CD4-positive, alpha-beta T cell (primary cell): ENCODE measurements at regions not wholly inside any gene's neighbourhood (a gene's known extent, or its start where the extent isn't known, plus 50 kb on each side); places are given as distances from the start of the nearest gene placed in this dataset.

Experiments used
- ATAC-seq: fragments of 200-7000 bp; cut with Tn5 transposase; one replicate; pipeline ENCODE4 v1.10.0; 2022; ENCODE audit warnings: mild to moderate bottlenecking; ENCODE audit not compliant: poor library complexity
- CTCF ChIA-PET: fragments of 350-600 bp; sonication (Branson Sonifier 250); formaldehyde crosslinking; loops from one replicate; lab custom pipeline; 2021; ENCODE audit warnings: antibody characterized with exemption, inconsistent platforms; lab: Charles Lee
- POLR2A ChIA-PET: fragments of 350-600 bp; sonication (Branson Sonifier 250); formaldehyde crosslinking; loops from one replicate; lab custom pipeline; 2021; ENCODE audit warnings: antibody characterized with exemption, inconsistent platforms; lab: Charles Lee
- DNase-seq, 14 experiments: peaks; one replicate each; pipeline ENCODE4 v3.0.0-alpha.2; 2013 to 2020; ENCODE audit warnings: mixed read lengths in 2 of 14
- H3K27ac ChIP-seq, 2 donors: one replicate each; pipeline versions ENCODE4 v1.5.1 to v1.7.0; 2013; ENCODE audit warnings: low read length in 2 of 2, low read depth in 1 of 2, mild to moderate bottlenecking in 1 of 2
- H3K27me3 ChIP-seq, 2 experiments: 1 replicate in 1 of 2; 2 replicates in 1 of 2; pipeline versions ENCODE4 v1.6.1 to v1.7.0; 2013; ENCODE audit warnings: low read length in 2 of 2, control low read depth in 1 of 2, mild to moderate bottlenecking in 1 of 2, moderate library complexity in 1 of 2; ENCODE audit not compliant: insufficient read depth in 2 of 2, control insufficient read depth in 1 of 2
- H3K36me3 ChIP-seq: one replicate; pipeline ENCODE4 v1.6.1; 2013; ENCODE audit warnings: low read length, control low read depth; ENCODE audit not compliant: insufficient read depth
- H3K4me1 ChIP-seq: one replicate; pipeline ENCODE4 v1.6.1; 2013; ENCODE audit warnings: low read length, control low read depth; ENCODE audit not compliant: insufficient read depth
- H3K4me3 ChIP-seq: one replicate; pipeline ENCODE4 v1.5.1; 2013; ENCODE audit warnings: mild to moderate bottlenecking, low read length, moderate library complexity
- H3K9me3 ChIP-seq, 2 experiments: 1 replicate in 1 of 2; 2 replicates in 1 of 2; pipeline versions ENCODE4 v1.6.1 to v1.7.0; 2013; ENCODE audit warnings: low read length in 2 of 2, mild to moderate bottlenecking in 2 of 2, control low read depth in 1 of 2, moderate library complexity in 1 of 2; ENCODE audit not compliant: control insufficient read depth in 1 of 2, insufficient read depth in 1 of 2
- H3K27ac Mint-ChIP-seq: one replicate; pipeline ENCODE4 v1.8.0; 2020; ENCODE audit warnings: mixed read lengths
- H3K27me3 Mint-ChIP-seq: one replicate; pipeline ENCODE4 v1.8.0; 2021; ENCODE audit warnings: mixed read lengths
- H3K36me3 Mint-ChIP-seq: one replicate; pipeline ENCODE4 v1.8.0; 2021; ENCODE audit warnings: low read depth, mixed read lengths
- H3K4me1 Mint-ChIP-seq: one replicate; pipeline ENCODE4 v1.8.0; 2021; ENCODE audit warnings: low read depth, mixed read lengths
- H3K4me3 Mint-ChIP-seq: one replicate; pipeline ENCODE4 v1.8.0; 2020; ENCODE audit warnings: mild to moderate bottlenecking, mixed read lengths
- H3K9me3 Mint-ChIP-seq: one replicate; pipeline ENCODE4 v1.8.0; 2020; ENCODE audit warnings: mixed read lengths
- intact Hi-C, 2 experiments: fragments of 100-400 bp; cut with DNase I in 1 of 2; cut with micrococcal nuclease in 1 of 2; formaldehyde crosslinking; loops; one replicate each; pipeline versions ENCODE4 v1.15.1 to v1.9.0; 2023 to 2025; cut with DNase I, micrococcal nuclease
- TF ChIP-seq, protein P1 (sequence below): fragments of 200-600 bp; IDR thresholded peaks from one replicate; pipeline ENCODE4 v1.8.0; 2022; ENCODE audit warnings: antibody characterized with exemption, mild to moderate bottlenecking

DNA sequence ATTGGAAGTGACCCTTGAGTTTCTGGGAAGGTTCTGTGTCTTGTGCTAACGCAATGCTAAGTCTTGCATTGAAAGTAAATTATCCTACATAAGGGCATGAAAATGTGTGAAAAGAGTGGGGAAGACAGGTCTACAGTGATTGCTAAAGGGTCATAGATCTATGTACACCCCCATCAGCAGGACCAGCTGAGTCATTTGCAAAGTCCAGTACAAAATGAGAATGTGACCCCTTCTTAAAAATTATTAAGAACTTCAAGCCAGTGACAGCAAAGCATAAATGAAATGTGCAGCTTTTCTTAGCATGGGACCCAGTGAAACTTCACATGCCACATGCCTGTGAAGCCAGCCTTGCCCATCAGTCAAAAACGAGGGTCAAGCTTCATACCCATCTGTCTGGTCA lies 640.7 kb upstream of the MKI67 start:
- no peak overlapping the region for H3K27ac ChIP-seq
- H3K27me3 Mint-ChIP-seq = peaks cover 12% of the 10 kb centered on the region
- POLR2A ChIA-PET = no interaction called here
- CTCF ChIA-PET = no interaction called here
- no peaks in the 10 kb centered on the region for H3K4me1 Mint-ChIP-seq
- no peaks in the 10 kb centered on the region for H3K9me3 Mint-ChIP-seq
- no peak overlapping the region for H3K4me3 Mint-ChIP-seq
- H3K9me3 ChIP-seq = peaks cover 0 to 5% of the 10 kb centered on the region in 2 experiments
- H3K36me3 ChIP-seq = no peaks in the 10 kb centered on the region
- H3K4me3 ChIP-seq = no peak overlapping the region
- H3K27ac Mint-ChIP-seq = no peak overlapping the region
- H3K4me1 ChIP-seq = no peaks in the 10 kb centered on the region
- intact Hi-C loops = no loop called here
- H3K27me3 ChIP-seq = no peaks in the 10 kb centered on the region
- no peaks in the 10 kb centered on the region for H3K36me3 Mint-ChIP-seq
- TF ChIP-seq, protein P1, sequence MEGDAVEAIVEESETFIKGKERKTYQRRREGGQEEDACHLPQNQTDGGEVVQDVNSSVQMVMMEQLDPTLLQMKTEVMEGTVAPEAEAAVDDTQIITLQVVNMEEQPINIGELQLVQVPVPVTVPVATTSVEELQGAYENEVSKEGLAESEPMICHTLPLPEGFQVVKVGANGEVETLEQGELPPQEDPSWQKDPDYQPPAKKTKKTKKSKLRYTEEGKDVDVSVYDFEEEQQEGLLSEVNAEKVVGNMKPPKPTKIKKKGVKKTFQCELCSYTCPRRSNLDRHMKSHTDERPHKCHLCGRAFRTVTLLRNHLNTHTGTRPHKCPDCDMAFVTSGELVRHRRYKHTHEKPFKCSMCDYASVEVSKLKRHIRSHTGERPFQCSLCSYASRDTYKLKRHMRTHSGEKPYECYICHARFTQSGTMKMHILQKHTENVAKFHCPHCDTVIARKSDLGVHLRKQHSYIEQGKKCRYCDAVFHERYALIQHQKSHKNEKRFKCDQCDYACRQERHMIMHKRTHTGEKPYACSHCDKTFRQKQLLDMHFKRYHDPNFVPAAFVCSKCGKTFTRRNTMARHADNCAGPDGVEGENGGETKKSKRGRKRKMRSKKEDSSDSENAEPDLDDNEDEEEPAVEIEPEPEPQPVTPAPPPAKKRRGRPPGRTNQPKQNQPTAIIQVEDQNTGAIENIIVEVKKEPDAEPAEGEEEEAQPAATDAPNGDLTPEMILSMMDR = no peak
- ATAC-seq = no peak
- no peak for DNase-seq

DNA sequence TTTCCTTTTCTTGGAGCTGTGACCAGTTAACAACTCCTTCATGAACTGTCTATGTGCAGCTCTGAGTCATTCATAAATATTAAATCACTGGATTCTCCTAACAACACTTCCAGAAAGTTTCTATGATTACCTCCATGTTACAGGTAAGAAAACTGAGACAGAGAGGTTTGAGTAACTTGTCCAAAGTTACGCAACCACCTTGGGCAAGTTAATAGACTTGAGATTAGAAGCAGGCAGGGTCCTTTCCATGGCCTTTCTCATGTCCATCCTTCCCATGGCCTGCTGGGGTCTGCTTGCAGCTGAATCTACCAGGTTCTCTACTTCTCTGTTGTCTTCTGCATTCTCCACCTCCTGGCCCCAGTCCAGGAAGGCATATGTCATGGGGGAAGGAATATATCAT lies 648.8 kb upstream of the MKI67 start:
- Mint-ChIP-seq H3K27me3 (peaks cover under 1% of the 10 kb centered on the region), H3K36me3 (no peaks in the 10 kb centered on the region), H3K4me3 (no peak overlapping the region), H3K9me3 (peaks cover 6% of the 10 kb centered on the region), H3K4me1 (no peaks in the 10 kb centered on the region), H3K27ac (no peak overlapping the region)
- Histone ChIP-seq H3K9me3 (peaks cover 0 to 13% of the 10 kb centered on the region in 2 experiments), H3K27me3 (no peaks in the 10 kb centered on the region), H3K4me1 (no peaks in the 10 kb centered on the region), H3K36me3 (no peaks in the 10 kb centered on the region), H3K4me3 (no peak overlapping the region), H3K27ac (no peak overlapping the region)
- intact Hi-C loops = no loop called here
- ChIA-PET POLR2A (no interaction called here), CTCF (no interaction called here)
- ATAC-seq (no peak), DNase-seq (no peak)
- TF ChIP-seq, protein P1 = no peak

DNA sequence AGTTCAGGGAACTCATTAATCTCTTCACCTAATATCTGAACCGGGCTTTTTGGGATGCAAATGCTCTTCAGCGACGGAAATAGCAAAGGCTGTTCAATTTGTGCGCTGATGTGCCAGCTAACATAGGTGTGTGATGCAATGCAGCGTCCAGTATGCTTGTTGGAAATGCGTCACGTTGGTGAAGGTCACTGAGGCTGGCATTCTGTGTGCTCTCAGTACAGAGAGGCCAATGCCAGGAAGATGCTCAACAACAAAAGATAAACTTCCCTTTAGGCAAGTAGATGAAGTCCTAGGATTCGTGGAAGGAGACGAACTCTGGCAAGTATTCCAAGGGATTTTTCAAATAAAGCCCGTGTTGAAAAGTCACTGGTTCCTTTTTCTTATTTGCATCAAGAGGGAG lies 649.5 kb upstream of the MKI67 start:
- TF ChIP-seq, protein P1 = no peak
- peaks cover 0 to 13% of the 10 kb centered on the region in 2 experiments for H3K9me3 ChIP-seq
- H3K36me3 ChIP-seq = no peaks in the 10 kb centered on the region
- DNase-seq (no peak), ATAC-seq (no peak)
- H3K27ac ChIP-seq = no peak overlapping the region
- CTCF ChIA-PET = no interaction called here
- H3K4me1 ChIP-seq = no peaks in the 10 kb centered on the region
- Mint-ChIP-seq H3K27ac (no peak overlapping the region), H3K27me3 (no peaks in the 10 kb centered on the region), H3K4me3 (no peak overlapping the region), H3K36me3 (no peaks in the 10 kb centered on the region), H3K9me3 (peaks cover 6% of the 10 kb centered on the region), H3K4me1 (no peaks in the 10 kb centered on the region)
- no peak overlapping the region for H3K4me3 ChIP-seq
- POLR2A ChIA-PET = no interaction called here
- intact Hi-C loops = no loop called here
- no peaks in the 10 kb centered on the region for H3K27me3 ChIP-seq
